ENCODE measurements at regions not wholly inside any gene's neighbourhood (a gene's known extent, or its start where the extent isn't known, plus 50 kb on each side); places are given as distances from the start of the nearest gene placed in this dataset.

DNA sequence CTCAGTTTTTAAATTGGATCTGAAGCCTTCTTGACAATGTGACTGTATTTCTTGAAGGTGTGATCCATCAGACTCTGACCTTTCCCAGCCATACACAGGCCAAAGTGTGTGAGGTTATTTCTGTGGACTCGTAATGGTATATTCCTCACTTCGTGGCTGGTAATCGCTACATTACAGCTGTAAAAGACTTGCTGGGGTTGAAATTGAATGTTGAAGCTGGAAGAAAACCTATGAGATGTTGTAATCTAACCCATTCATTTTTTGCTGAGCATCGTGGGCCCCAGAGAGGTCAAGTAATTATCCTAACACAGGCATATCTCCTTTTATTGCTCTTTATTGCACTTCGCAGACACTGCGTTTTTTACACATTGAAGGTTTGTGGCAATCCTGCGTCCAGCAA lies 405.6 kb upstream of the ZP4 start:
- Histone ChIP-seq H3K14ac (ENCODE audit: insufficient read depth, low read length) (no peak overlapping the region), H4K91ac (ENCODE audit: insufficient read length, low read depth, low read length) (no peak overlapping the region), H3K79me1 (ENCODE audit: insufficient read depth, low read depth, low read length, poor library complexity, severe bottlenecking) (no peaks in the 10 kb centered on the region), H3K18ac (ENCODE audit: insufficient read length, low read depth, low read length) (no peak overlapping the region), H3K27me3 (ENCODE audit: insufficient read depth, low read length) (no peaks in the 10 kb centered on the region), H4K8ac (replicated peaks; ENCODE audit: insufficient read length, low read depth, low read length) (no peak overlapping the region), H3K9ac (ENCODE audit: extremely low read depth, insufficient read length, low read length) (no peak overlapping the region), H3T11ph (ENCODE audit: low read length) (no peak overlapping the region), H2BK20ac (ENCODE audit: low read depth, low read length, poor library complexity, severe bottlenecking) (no peak overlapping the region), H2AFZ (ENCODE audit: low read length) (no peak overlapping the region), H4K20me1 (ENCODE audit: control insufficient read depth, insufficient read depth, insufficient read length) (no peaks in the 10 kb centered on the region), H3K79me2 (ENCODE audit: insufficient read depth, low read length) (no peaks in the 10 kb centered on the region), H3K4me1 (ENCODE audit: insufficient read depth, low read length) (no peaks in the 10 kb centered on the region), H3K27ac (ENCODE audit: insufficient read length, low read depth, low read length) (no peak overlapping the region), H3K9me3 (ENCODE audit: control insufficient read depth, low read depth, low read length) (no peaks in the 10 kb centered on the region), H2BK5ac (ENCODE audit: insufficient read length, low read length) (no peak overlapping the region), H2BK120ac (ENCODE audit: low read depth, low read length, poor library complexity, severe bottlenecking) (no peak overlapping the region), H2AK5ac (ENCODE audit: insufficient read length, low read length) (no peak overlapping the region), H2BK15ac (ENCODE audit: low read depth, low read length) (no peak overlapping the region), H3K23ac (ENCODE audit: insufficient read length, low read depth, low read length) (no peak overlapping the region), H4K5ac (ENCODE audit: insufficient read length, low read depth, low read length) (no peak overlapping the region), H3K23me2 (ENCODE audit: insufficient read length, low read depth, low read length, poor library complexity, severe bottlenecking) (no peaks in the 10 kb centered on the region), H3K56ac (ENCODE audit: insufficient read length, low read depth, low read length) (no peak overlapping the region), H3K4ac (ENCODE audit: low read depth, low read length) (no peak overlapping the region), H2BK12ac (ENCODE audit: insufficient read length, low read depth, low read length) (no peak overlapping the region), H3K4me2 (ENCODE audit: insufficient read depth, insufficient read length, low read length) (no peak overlapping the region)
- DNase-seq, result no peak
- peaks cover 3 to 4% of the 10 kb centered on the region in 2 experiments; a peak in 3 of 4 replicates for H3K4me1 Mint-ChIP-seq
- no peaks in the 10 kb centered on the region; a peak in 1 of 7 replicates for H3K36me3 Mint-ChIP-seq (ENCODE audit: insufficient read depth in 1 of 3, low read depth in 3 of 3)
- no CpG with 5 or more reads among the region's 7 CpGs for WGBS (ENCODE audit: extremely low coverage, insufficient read length, low lambda C conversion rate)
- H3K9me3 Mint-ChIP-seq, result peaks cover 3 to 7% of the 10 kb centered on the region in 2 experiments; a peak in 4 of 5 replicates
- no peak overlapping the region for H3K4me3 Mint-ChIP-seq
- TF ChIP-seq CTCF (conservative IDR thresholded peaks at IDR 0.05), result no peak
- no peak overlapping the region for H3K27ac Mint-ChIP-seq
- H3K27me3 Mint-ChIP-seq (ENCODE audit: low read depth), result no peaks in the 10 kb centered on the region
